H1 (cell line): ENCODE measurements at regions not wholly inside any gene's neighbourhood (a gene's known extent, or its start where the extent isn't known, plus 50 kb on each side); places are given as distances from the start of the nearest gene placed in this dataset.

ENCODE experiments used
- CTCF ChIA-PET: fragments of 300-600 bp; sonication (Branson Sonifier 250); formaldehyde crosslinking; loops from one replicate; lab custom pipeline; 2021; ENCODE audit not compliant: partially characterized antibody; lab: Charles Lee
- POLR2A ChIA-PET: fragments of 300-600 bp; sonication (Branson Sonifier 250); formaldehyde crosslinking; loops from one replicate; lab custom pipeline; 2021; ENCODE audit warnings: inconsistent platforms; ENCODE audit not compliant: partially characterized antibody; lab: Charles Lee
- DNase-seq, 2 experiments: peaks; one replicate each; pipeline versions ENCODE4 v3.0.0 to v3.0.0-alpha.2; 2010 to 2022; ENCODE audit warnings: low spot score in 2 of 2, low read depth in 1 of 2, mixed read lengths in 1 of 2
- FAIRE-seq: peaks from 2 replicates; lab custom pipeline; 2011; peaks lifted over from hg19 to GRCh38; lab: Jason Lieb, UNC
- H2AFZ ChIP-seq: 2 replicates; pipeline ENCODE4 v1.8.1; 2012; ENCODE audit warnings: low read length, inconsistent platforms
- H2AK5ac ChIP-seq: 2 replicates; pipeline ENCODE4 v1.6.1; 2013; ENCODE audit warnings: low read depth, low read length
- H2BK120ac ChIP-seq: replicated peaks from 2 replicates; pipeline ENCODE3; 2013; ENCODE audit warnings: low read depth, low read length, inconsistent platforms
- H2BK12ac ChIP-seq: 2 replicates; pipeline ENCODE4 v1.6.1; 2013; ENCODE audit warnings: low read depth, low read length
- H2BK15ac ChIP-seq: 2 replicates; pipeline ENCODE4 v1.6.1; 2013; ENCODE audit warnings: low read length
- H2BK20ac ChIP-seq: 2 replicates; pipeline ENCODE4 v1.6.1; 2013; ENCODE audit warnings: low read length
- H2BK5ac ChIP-seq: 2 replicates; pipeline ENCODE4 v1.6.1; 2013; ENCODE audit warnings: low read depth, low read length
- H3K14ac ChIP-seq: 2 replicates; pipeline ENCODE4 v1.6.1; 2013; ENCODE audit warnings: inconsistent platforms; ENCODE audit not compliant: insufficient read length
- H3K18ac ChIP-seq: 2 replicates; pipeline ENCODE4 v1.6.1; 2013; ENCODE audit warnings: low read length; ENCODE audit errors: extremely low read depth
- H3K23ac ChIP-seq: 2 replicates; pipeline ENCODE4 v1.6.1; 2013; ENCODE audit warnings: inconsistent platforms; ENCODE audit not compliant: insufficient read length
- H3K23me2 ChIP-seq: 2 replicates; pipeline ENCODE4 v1.6.1; 2013; ENCODE audit warnings: low read depth, low read length
- H3K27ac ChIP-seq: 2 replicates; pipeline ENCODE4 v1.6.1; 2011; ENCODE audit warnings: low read depth, low read length, inconsistent platforms
- H3K27me3 ChIP-seq, 4 experiments: replicated peaks in 1 of 4; 1 replicate in 1 of 4; 2 replicates in 3 of 4; pipeline versions ENCODE4 v1.6.1 to v1.8.1; 2011 to 2013; ENCODE audit warnings: low read length in 3 of 4, mild to moderate bottlenecking in 3 of 4, inconsistent platforms in 2 of 4, mixed read lengths in 2 of 4, moderate library complexity in 1 of 4; ENCODE audit not compliant: control insufficient read depth in 3 of 4, insufficient read depth in 3 of 4; ENCODE audit errors: extremely low read depth in 1 of 4
- H3K36me3 ChIP-seq, 4 experiments: 2 replicates each; pipeline versions ENCODE4 v1.6.1 to v1.8.1; 2011 to 2013; ENCODE audit warnings: mild to moderate bottlenecking in 4 of 4, low read length in 3 of 4, moderate library complexity in 2 of 4, control low read depth in 1 of 4, inconsistent platforms in 1 of 4; ENCODE audit not compliant: insufficient read depth in 4 of 4, control insufficient read depth in 2 of 4
- H3K4ac ChIP-seq: replicated peaks from 2 replicates; pipeline ENCODE3; 2013; ENCODE audit warnings: low read length, low read depth, mixed read lengths, inconsistent platforms; ENCODE audit not compliant: insufficient read length
- H3K4me1 ChIP-seq, 4 experiments: replicated peaks in 1 of 4; 1 replicate in 1 of 4; 2 replicates in 3 of 4; pipeline versions ENCODE4 v1.6.1 to v1.8.1; 2011 to 2013; ENCODE audit warnings: low read length in 3 of 4, inconsistent platforms in 2 of 4, mixed read lengths in 1 of 4; ENCODE audit not compliant: insufficient read depth in 4 of 4, control insufficient read depth in 3 of 4
- H3K4me2 ChIP-seq, 2 experiments: 2 replicates each; pipeline versions ENCODE4 v1.6.1 to v1.8.1; 2011 to 2013; ENCODE audit warnings: low read depth in 2 of 2, low read length in 2 of 2, control low read depth in 1 of 2, inconsistent platforms in 1 of 2, mild to moderate bottlenecking in 1 of 2; ENCODE audit not compliant: insufficient read depth in 1 of 2
- H3K4me3 ChIP-seq, 4 experiments: fragments of 200-600, 300-600 bp in 1 of 4; sonication (generic), shearing (Covaris generic), sonication (Bioruptor Twin) in 1 of 4; 2 replicates each; pipeline versions ENCODE4 v1.5.1 to v1.8.1; 2011 to 2016; ENCODE audit warnings: low read length in 4 of 4, low read depth in 3 of 4, control low read depth in 2 of 4, inconsistent platforms in 2 of 4, mild to moderate bottlenecking in 2 of 4, mixed read lengths in 1 of 4, moderate library complexity in 1 of 4; ENCODE audit not compliant: insufficient read depth in 2 of 4; ENCODE audit errors: extremely low read depth in 1 of 4
- H3K56ac ChIP-seq: replicated peaks from 2 replicates; pipeline ENCODE3; 2013; ENCODE audit warnings: low read depth, mild to moderate bottlenecking, mixed read lengths, low read length, inconsistent platforms; ENCODE audit not compliant: insufficient read length
- H3K79me1 ChIP-seq: 2 replicates; pipeline ENCODE4 v1.6.1; 2013; ENCODE audit warnings: low read depth, low read length, control low read depth
- H3K79me2 ChIP-seq, 2 experiments: 2 replicates each; pipeline versions ENCODE4 v1.6.1 to v1.8.1; 2012 to 2013; ENCODE audit warnings: low read length in 2 of 2, mild to moderate bottlenecking in 2 of 2, inconsistent platforms in 1 of 2; ENCODE audit not compliant: insufficient read depth in 2 of 2, control insufficient read depth in 1 of 2
- H3K9ac ChIP-seq, 4 experiments: replicated peaks in 1 of 4; 1 replicate in 1 of 4; 2 replicates in 3 of 4; pipeline versions ENCODE4 v1.6.1 to v1.8.1; 2011 to 2013; ENCODE audit warnings: low read depth in 3 of 4, low read length in 3 of 4, control low read depth in 2 of 4, mild to moderate bottlenecking in 2 of 4, moderate library complexity in 2 of 4, inconsistent platforms in 1 of 4; ENCODE audit errors: extremely low read depth in 1 of 4
- H3K9me3 ChIP-seq, 2 experiments: 2 replicates each; pipeline versions ENCODE4 v1.6.1 to v1.8.1; 2012 to 2013; ENCODE audit warnings: mild to moderate bottlenecking in 2 of 2, moderate library complexity in 2 of 2, control low read depth in 1 of 2, inconsistent platforms in 1 of 2, low read depth in 1 of 2, low read length in 1 of 2, mixed read lengths in 1 of 2; ENCODE audit not compliant: insufficient read depth in 2 of 2
- H4K20me1 ChIP-seq, 2 experiments: replicated peaks in 1 of 2; 2 replicates each; pipeline versions ENCODE3 to v1.8.1; 2011 to 2013; ENCODE audit warnings: inconsistent platforms in 2 of 2, low read length in 2 of 2, mild to moderate bottlenecking in 1 of 2; ENCODE audit not compliant: insufficient read depth in 2 of 2, control insufficient read depth in 1 of 2
- H4K5ac ChIP-seq: 2 replicates; pipeline ENCODE4 v1.6.1; 2013; ENCODE audit warnings: low read length, low read depth, mixed read lengths, inconsistent platforms; ENCODE audit not compliant: insufficient read length
- H4K8ac ChIP-seq: 2 replicates; pipeline ENCODE4 v1.8.0; 2013; ENCODE audit warnings: mild to moderate bottlenecking, moderate library complexity, low read length, inconsistent platforms; ENCODE audit not compliant: insufficient read depth; ENCODE audit errors: extremely low read depth
- H4K91ac ChIP-seq: replicated peaks from 2 replicates; pipeline ENCODE3; 2013; ENCODE audit warnings: low read length, mixed read lengths, inconsistent platforms; ENCODE audit not compliant: insufficient read length
- BCL11A ChIP-seq, 2 experiments: IDR thresholded peaks; one replicate each; pipeline ENCODE4 v1.6.1; 2011; ENCODE audit warnings: low read depth in 2 of 2, low read length in 2 of 2, mild to moderate bottlenecking in 2 of 2
- CHD1 ChIP-seq: IDR thresholded peaks from 2 replicates; pipeline ENCODE4 v1.6.1; 2012; ENCODE audit warnings: low read depth, low read length, improper control_type of control experiment
- CREB1 ChIP-seq: IDR thresholded peaks from 2 replicates; pipeline ENCODE4 v1.6.1; 2012; ENCODE audit warnings: inconsistent platforms
- EGR1 ChIP-seq: IDR thresholded peaks from 2 replicates; pipeline ENCODE4 v1.6.1; 2011; ENCODE audit warnings: low read depth, low read length, borderline replicate concordance
- EZH2 ChIP-seq: fragments of 200-600 bp; sonication (generic); IDR thresholded peaks from 2 replicates; pipeline ENCODE4 v1.7.1; 2012; ENCODE audit warnings: low read depth, mild to moderate bottlenecking, moderate library complexity, low read length, inconsistent platforms; ENCODE audit not compliant: severe bottlenecking
- HDAC6 ChIP-seq: IDR thresholded peaks from one replicate; pipeline ENCODE4 v1.7.1; 2012; ENCODE audit warnings: low read depth, mild to moderate bottlenecking, inconsistent platforms, low read length, moderate library complexity
- JUND ChIP-seq: IDR thresholded peaks from 2 replicates; pipeline ENCODE4 v1.6.1; 2011; ENCODE audit warnings: mild to moderate bottlenecking, improper control_type of control experiment, low read length
- RFX5 ChIP-seq: IDR thresholded peaks from 2 replicates; pipeline ENCODE4 v1.6.1; 2011; ENCODE audit warnings: low read depth, low read length, improper control_type of control experiment, borderline replicate concordance
- RXRA ChIP-seq: IDR thresholded peaks from 2 replicates; pipeline ENCODE4 v1.6.1; 2011; ENCODE audit warnings: low read depth, mild to moderate bottlenecking, low read length, moderate library complexity; ENCODE audit not compliant: insufficient read depth
- SRF ChIP-seq: IDR thresholded peaks from 2 replicates; pipeline ENCODE4 v1.6.1; 2011; ENCODE audit warnings: mild to moderate bottlenecking, low read depth, low read length, moderate library complexity
- SUZ12 ChIP-seq: fragments of 200-600 bp; sonication (generic); IDR thresholded peaks from 2 replicates; pipeline ENCODE4 v1.6.1; 2012; ENCODE audit warnings: mild to moderate bottlenecking, inconsistent platforms, low read length, moderate library complexity, mixed read lengths
- TAF1 ChIP-seq: IDR thresholded peaks from 2 replicates; pipeline ENCODE4 v1.6.1; 2011; ENCODE audit warnings: mild to moderate bottlenecking, low read depth, low read length
- TEAD4 ChIP-seq: IDR thresholded peaks from 2 replicates; pipeline ENCODE4 v1.6.1; 2012; ENCODE audit warnings: low read depth, low read length, inconsistent platforms, mixed read lengths
- WGBS, 2 experiments: shearing (Covaris generic) in 1 of 2; methylation state at CpG; one replicate each; pipeline versions ENCODE4 v1.1.6 to v1.1.7; 2013 to 2015; ENCODE audit warnings: low lambda C conversion rate in 2 of 2, mixed read lengths in 2 of 2, inconsistent platforms in 1 of 2, low coverage in 1 of 2, missing lambda C conversion rate in 1 of 2; ENCODE audit not compliant: insufficient replicate concordance in 2 of 2, insufficient coverage in 1 of 2, insufficient read length in 1 of 2; ENCODE audit errors: extremely low coverage in 1 of 2, missing lambda C conversion rate in 1 of 2; 5-methylcytosine and 5-hydroxymethylcytosine counted together
- TF ChIP-seq, protein P1 (sequence below), 3 experiments: IDR thresholded peaks; 1 replicate in 2 of 3; 2 replicates in 1 of 3; pipeline versions ENCODE4 v1.5.1 to v1.6.1; 2011; ENCODE audit warnings: low read length in 3 of 3, mild to moderate bottlenecking in 3 of 3, inconsistent platforms in 2 of 3, low read depth in 1 of 3, moderate library complexity in 1 of 3; ENCODE audit not compliant: insufficient read depth in 1 of 3; ENCODE audit errors: control extremely low read depth in 1 of 3

DNA sequence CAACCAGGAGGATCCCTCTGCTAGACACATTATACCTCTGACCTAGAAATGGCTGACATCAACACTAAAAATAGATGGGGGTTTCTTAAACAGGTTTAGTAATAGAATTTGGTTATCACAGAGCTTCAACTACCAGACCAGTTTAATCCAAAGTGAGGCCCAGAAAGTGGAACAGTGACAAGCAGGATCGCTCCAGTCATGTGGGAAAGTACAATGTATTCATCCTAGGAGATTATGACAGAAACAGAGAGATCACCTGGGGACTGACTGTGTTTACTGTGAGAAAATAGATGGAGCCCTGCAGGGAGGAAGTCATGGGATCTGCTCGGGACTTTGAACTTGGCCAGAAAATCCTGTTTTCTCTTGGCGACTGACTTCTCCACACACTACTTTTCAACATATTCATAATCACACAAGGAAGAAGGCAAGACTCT lies 238.7 kb upstream of the SOX4 start:
- no peak for FAIRE-seq
- CTCF ChIA-PET = no interaction called here
- POLR2A ChIA-PET = no interaction called here
- Histone ChIP-seq H3K56ac (no peak overlapping the region), H2BK15ac (no peak overlapping the region), H3K4me3 (no peak overlapping the region), H3K27me3 (no peaks in the 10 kb centered on the region), H2BK12ac (no peak overlapping the region), H3K14ac (no peak overlapping the region), H3K79me1 (no peaks in the 10 kb centered on the region), H3K27ac (no peak overlapping the region), H4K5ac (no peak overlapping the region), H4K91ac (no peak overlapping the region), H2BK20ac (no peak overlapping the region), H3K23me2 (no peaks in the 10 kb centered on the region), H3K9ac (no peak overlapping the region), H2AFZ (no peak overlapping the region), H3K4ac (no peak overlapping the region), H3K36me3 (no peaks in the 10 kb centered on the region), H2BK120ac (no peak overlapping the region), H3K9me3 (no peaks in the 10 kb centered on the region), H3K4me1 (no peaks in the 10 kb centered on the region), H3K23ac (no peak overlapping the region), H2BK5ac (no peak overlapping the region), H3K79me2 (no peaks in the 10 kb centered on the region), H4K8ac (no peak overlapping the region), H3K4me2 (no peak overlapping the region), H4K20me1 (no peaks in the 10 kb centered on the region), H3K18ac (no peak overlapping the region), H2AK5ac (no peak overlapping the region)
- no peak for DNase-seq
- TF ChIP-seq SUZ12 = no peak
- no peak for TF ChIP-seq RXRA
- no peak for TF ChIP-seq CREB1
- TF ChIP-seq CHD1 = no peak
- no peak for TF ChIP-seq TEAD4
- TF ChIP-seq JUND = no peak
- no peak for TF ChIP-seq SRF
- TF ChIP-seq HDAC6 = no peak
- TF ChIP-seq BCL11A (IDR thresholded peaks at IDR 0.05; ENCODE audit: low read depth in 2 of 2, low read length in 2 of 2) = no peak
- no peak for TF ChIP-seq TAF1
- TF ChIP-seq EGR1 = no peak
- TF ChIP-seq RFX5 = no peak
- TF ChIP-seq, protein P1, sequence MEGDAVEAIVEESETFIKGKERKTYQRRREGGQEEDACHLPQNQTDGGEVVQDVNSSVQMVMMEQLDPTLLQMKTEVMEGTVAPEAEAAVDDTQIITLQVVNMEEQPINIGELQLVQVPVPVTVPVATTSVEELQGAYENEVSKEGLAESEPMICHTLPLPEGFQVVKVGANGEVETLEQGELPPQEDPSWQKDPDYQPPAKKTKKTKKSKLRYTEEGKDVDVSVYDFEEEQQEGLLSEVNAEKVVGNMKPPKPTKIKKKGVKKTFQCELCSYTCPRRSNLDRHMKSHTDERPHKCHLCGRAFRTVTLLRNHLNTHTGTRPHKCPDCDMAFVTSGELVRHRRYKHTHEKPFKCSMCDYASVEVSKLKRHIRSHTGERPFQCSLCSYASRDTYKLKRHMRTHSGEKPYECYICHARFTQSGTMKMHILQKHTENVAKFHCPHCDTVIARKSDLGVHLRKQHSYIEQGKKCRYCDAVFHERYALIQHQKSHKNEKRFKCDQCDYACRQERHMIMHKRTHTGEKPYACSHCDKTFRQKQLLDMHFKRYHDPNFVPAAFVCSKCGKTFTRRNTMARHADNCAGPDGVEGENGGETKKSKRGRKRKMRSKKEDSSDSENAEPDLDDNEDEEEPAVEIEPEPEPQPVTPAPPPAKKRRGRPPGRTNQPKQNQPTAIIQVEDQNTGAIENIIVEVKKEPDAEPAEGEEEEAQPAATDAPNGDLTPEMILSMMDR (IDR thresholded peaks at IDR 0.05; ENCODE audit: control extremely low read depth in 1 of 3, insufficient read depth in 1 of 3, low read depth in 1 of 3, low read length in 3 of 3) = no peak
- TF ChIP-seq EZH2 = no peak
- 90% methylated on average over 3 of the region's 3 CpGs; no CpG with 5 or more reads in 1 of the 2 experiments for WGBS, 2 experiments
